ENCODE measurements at regions not wholly inside any gene's neighbourhood (a gene's known extent, or its start where the extent isn't known, plus 50 kb on each side); places are given as distances from the start of the nearest gene placed in this dataset.

DNA sequence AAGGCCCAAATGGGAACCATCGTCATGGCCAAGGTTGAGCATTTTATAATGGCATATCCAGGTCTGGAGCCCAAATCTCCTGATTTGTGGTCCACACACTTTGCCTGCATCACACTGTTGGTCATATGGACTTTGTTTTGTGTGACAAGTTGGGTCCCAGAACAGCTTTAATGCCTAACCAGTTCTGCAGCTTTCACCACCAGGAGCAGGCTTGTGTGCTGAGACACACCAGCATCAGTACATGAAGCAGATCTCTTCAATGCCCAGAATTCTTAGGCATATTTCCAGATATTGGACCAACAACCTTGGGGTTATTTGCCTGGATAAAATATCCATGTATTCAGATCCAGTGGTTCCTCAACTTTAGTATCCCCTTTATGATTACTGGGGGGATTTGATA lies 371.3 kb downstream of the FBXW7 start:
- Histone ChIP-seq H3K79me2 (ENCODE audit: insufficient read depth, low read length) (no peaks in the 10 kb centered on the region), H4K8ac (replicated peaks; ENCODE audit: insufficient read length, low read depth, low read length) (no peak overlapping the region), H2BK120ac (ENCODE audit: low read depth, low read length, poor library complexity, severe bottlenecking) (no peak overlapping the region), H2BK12ac (ENCODE audit: insufficient read length, low read depth, low read length) (no peak overlapping the region), H4K5ac (ENCODE audit: insufficient read length, low read depth, low read length) (no peak overlapping the region), H3K9ac (ENCODE audit: extremely low read depth, insufficient read length, low read length) (no peak overlapping the region), H3K56ac (ENCODE audit: insufficient read length, low read depth, low read length) (no peak overlapping the region), H3K4me2 (ENCODE audit: insufficient read depth, insufficient read length, low read length) (no peak overlapping the region), H3K79me1 (ENCODE audit: insufficient read depth, low read depth, low read length, poor library complexity, severe bottlenecking) (no peaks in the 10 kb centered on the region), H4K20me1 (ENCODE audit: control insufficient read depth, insufficient read depth, insufficient read length) (no peaks in the 10 kb centered on the region), H3K4ac (ENCODE audit: low read depth, low read length) (no peak overlapping the region), H3K23ac (ENCODE audit: insufficient read length, low read depth, low read length) (no peak overlapping the region), H4K91ac (ENCODE audit: insufficient read length, low read depth, low read length) (no peak overlapping the region), H3K14ac (ENCODE audit: insufficient read depth, low read length) (no peak overlapping the region), H2AFZ (ENCODE audit: low read length) (no peak overlapping the region), H2BK5ac (ENCODE audit: insufficient read length, low read length) (no peak overlapping the region), H3K27me3 (ENCODE audit: insufficient read depth, low read length) (no peaks in the 10 kb centered on the region), H3T11ph (ENCODE audit: low read length) (no peak overlapping the region), H2BK20ac (ENCODE audit: low read depth, low read length, poor library complexity, severe bottlenecking) (no peak overlapping the region), H3K4me1 (ENCODE audit: insufficient read depth, low read length) (peaks cover 10% of the 10 kb centered on the region; the same call in 1 of the 2 replicates), H3K18ac (ENCODE audit: insufficient read length, low read depth, low read length) (no peak overlapping the region), H2AK5ac (ENCODE audit: insufficient read length, low read length) (no peak overlapping the region), H2BK15ac (ENCODE audit: low read depth, low read length) (no peak overlapping the region), H3K23me2 (ENCODE audit: insufficient read length, low read depth, low read length, poor library complexity, severe bottlenecking) (no peaks in the 10 kb centered on the region), H3K9me3 (ENCODE audit: control insufficient read depth, low read depth, low read length) (no peaks in the 10 kb centered on the region), H3K27ac (ENCODE audit: insufficient read length, low read depth, low read length) (peak overlapping the region; percentile 72)
- no peak for DNase-seq
- Mint-ChIP-seq H3K36me3 (ENCODE audit: insufficient read depth in 1 of 3, low read depth in 3 of 3) (no peaks in the 10 kb centered on the region), H3K27me3 (ENCODE audit: low read depth) (no peaks in the 10 kb centered on the region; the same call in 1 of the 2 replicates), H3K4me3 (no peak overlapping the region), H3K4me1 (peaks cover 40 to 45% of the 10 kb centered on the region in 2 experiments), H3K27ac (peak overlapping the region; percentile 13 to 76 (median 33); a peak in 4 of 7 replicates), H3K9me3 (no peaks in the 10 kb centered on the region; a peak in 1 of 5 replicates)
- WGBS (ENCODE audit: extremely low coverage, insufficient read length, low lambda C conversion rate): no CpG with 5 or more reads among the region's 1 CpG
- TF ChIP-seq, protein P1, sequence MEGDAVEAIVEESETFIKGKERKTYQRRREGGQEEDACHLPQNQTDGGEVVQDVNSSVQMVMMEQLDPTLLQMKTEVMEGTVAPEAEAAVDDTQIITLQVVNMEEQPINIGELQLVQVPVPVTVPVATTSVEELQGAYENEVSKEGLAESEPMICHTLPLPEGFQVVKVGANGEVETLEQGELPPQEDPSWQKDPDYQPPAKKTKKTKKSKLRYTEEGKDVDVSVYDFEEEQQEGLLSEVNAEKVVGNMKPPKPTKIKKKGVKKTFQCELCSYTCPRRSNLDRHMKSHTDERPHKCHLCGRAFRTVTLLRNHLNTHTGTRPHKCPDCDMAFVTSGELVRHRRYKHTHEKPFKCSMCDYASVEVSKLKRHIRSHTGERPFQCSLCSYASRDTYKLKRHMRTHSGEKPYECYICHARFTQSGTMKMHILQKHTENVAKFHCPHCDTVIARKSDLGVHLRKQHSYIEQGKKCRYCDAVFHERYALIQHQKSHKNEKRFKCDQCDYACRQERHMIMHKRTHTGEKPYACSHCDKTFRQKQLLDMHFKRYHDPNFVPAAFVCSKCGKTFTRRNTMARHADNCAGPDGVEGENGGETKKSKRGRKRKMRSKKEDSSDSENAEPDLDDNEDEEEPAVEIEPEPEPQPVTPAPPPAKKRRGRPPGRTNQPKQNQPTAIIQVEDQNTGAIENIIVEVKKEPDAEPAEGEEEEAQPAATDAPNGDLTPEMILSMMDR (conservative IDR thresholded peaks at IDR 0.05): peak; percentile 19; the same call in 1 of the 3 replicates
